NCI-H1092 (cell line): ENCODE measurements at regions not wholly inside any gene's neighbourhood (a gene's known extent, or its start where the extent isn't known, plus 50 kb on each side); places are given as distances from the start of the nearest gene placed in this dataset.
"Not testable (repeated sequence)": the region's sequence is repeated elsewhere in the genome, so short reads cannot be mapped to it uniquely, and the experiment has no call there.

Experiments
- DNase-seq: peaks from one replicate; lab custom pipeline; 2025; lab: John Stamatoyannopoulos, UW

- DNase-seq, result no peak
These were observed 258.9 kb downstream of the KCNRG start for GRCh38 chr13:50274181-50274580.

GRCh38 chr13:50275392-50276063, 260.3 kb downstream of the KCNRG start:
- no peak for DNase-seq

- DNase-seq, result no peak
These were observed 261.3 kb downstream of the KCNRG start for GRCh38 chr13:50276550-50276949.

- no peak for DNase-seq
These were observed 261.9 kb downstream of the KCNRG start for GRCh38 chr13:50277127-50277526.

- no peak for DNase-seq
These were observed 262.7 kb downstream of the KCNRG start for GRCh38 chr13:50277906-50278305.

- no peak for DNase-seq
These were observed 265.2 kb downstream of the KCNRG start for GRCh38 chr13:50280441-50280937.

GRCh38 chr13:50282016-50282415, 266.8 kb downstream of the KCNRG start:
- no peak for DNase-seq

- no peak for DNase-seq
These were observed 267.8 kb downstream of the KCNRG start for GRCh38 chr13:50283017-50283416.

- no peak for DNase-seq
These were observed 269.3 kb downstream of the KCNRG start for GRCh38 chr13:50284540-50284939.

- no peak for DNase-seq
These were observed 270.0 kb downstream of the KCNRG start for GRCh38 chr13:50285283-50285682.

- DNase-seq, result no peak
These were observed 271.1 kb downstream of the KCNRG start for GRCh38 chr13:50286324-50286723.

GRCh38 chr13:50290186-50290585, 274.9 kb downstream of the KCNRG start:
- no peak for DNase-seq

GRCh38 chr13:50291611-50292010, 276.4 kb downstream of the KCNRG start:
- no peak for DNase-seq

GRCh38 chr13:50292081-50292480, 276.8 kb downstream of the KCNRG start:
- no peak for DNase-seq

- DNase-seq, result not testable (repeated sequence)
These were observed 279.2 kb downstream of the KCNRG start for GRCh38 chr13:50294425-50294824.

GRCh38 chr13:50299546-50300249, 284.5 kb downstream of the KCNRG start:
- no peak for DNase-seq

GRCh38 chr13:50303963-50304721, 288.9 kb downstream of the KCNRG start:
- DNase-seq, result no peak

- DNase-seq, result no peak
These were observed 290.9 kb downstream of the KCNRG start for GRCh38 chr13:50306156-50306555.

- DNase-seq, result no peak
These were observed 294.1 kb downstream of the KCNRG start for GRCh38 chr13:50309318-50309717.

- no peak for DNase-seq
These were observed 294.8 kb downstream of the KCNRG start for GRCh38 chr13:50309882-50310594.

GRCh38 chr13:50310734-50311133, 295.5 kb downstream of the KCNRG start:
- no peak for DNase-seq

GRCh38 chr13:50318887-50319286, 303.6 kb downstream of the KCNRG start:
- DNase-seq, result no peak
